ENCODE measurements at regions not wholly inside any gene's neighbourhood (a gene's known extent, or its start where the extent isn't known, plus 50 kb on each side); places are given as distances from the start of the nearest gene placed in this dataset.

GRCh38 chr2:22784566-22784965 lies 600.4 kb upstream of the KLHL29 start:
- DNase-seq (ENCODE audit: low spot score): no peak
- TF ChIP-seq CTCF (IDR thresholded peaks at IDR 0.05; ENCODE audit: extremely low read depth, missing control alignments): no peak

GRCh38 chr2:22786817-22787216 lies 598.2 kb upstream of the KLHL29 start:
- no peak for DNase-seq (ENCODE audit: low spot score)
- TF ChIP-seq CTCF (IDR thresholded peaks at IDR 0.05; ENCODE audit: extremely low read depth, missing control alignments): no peak

- DNase-seq (ENCODE audit: low spot score): no peak
- TF ChIP-seq CTCF (IDR thresholded peaks at IDR 0.05; ENCODE audit: extremely low read depth, missing control alignments): no peak
These were observed 597.2 kb upstream of the KLHL29 start for GRCh38 chr2:22787745-22788144.

GRCh38 chr2:22788749-22789327 lies 596.1 kb upstream of the KLHL29 start:
- TF ChIP-seq CTCF (IDR thresholded peaks at IDR 0.05; ENCODE audit: extremely low read depth, missing control alignments): no peak
- no peak for DNase-seq (ENCODE audit: low spot score)

- DNase-seq (ENCODE audit: low spot score): no peak
These were observed 589.6 kb upstream of the KLHL29 start for GRCh38 chr2:22795287-22795866.

GRCh38 chr2:22798386-22798785 lies 586.6 kb upstream of the KLHL29 start:
- TF ChIP-seq CTCF (IDR thresholded peaks at IDR 0.05; ENCODE audit: extremely low read depth, missing control alignments): no peak
- DNase-seq (ENCODE audit: low spot score): no peak

More at GRCh38 chr2:22795287-22795866, 589.6 kb upstream of the KLHL29 start:
- TF ChIP-seq CTCF (IDR thresholded peaks at IDR 0.05; ENCODE audit: extremely low read depth, missing control alignments): no peak

GRCh38 chr2:22800412-22800811 lies 584.6 kb upstream of the KLHL29 start:
- no peak for TF ChIP-seq CTCF (IDR thresholded peaks at IDR 0.05; ENCODE audit: extremely low read depth, missing control alignments)
- DNase-seq (ENCODE audit: low spot score): no peak

Data from GM20000 (cell line).